ENCODE measurements at regions not wholly inside any gene's neighbourhood (a gene's known extent, or its start where the extent isn't known, plus 50 kb on each side); places are given as distances from the start of the nearest gene placed in this dataset.

DNA sequence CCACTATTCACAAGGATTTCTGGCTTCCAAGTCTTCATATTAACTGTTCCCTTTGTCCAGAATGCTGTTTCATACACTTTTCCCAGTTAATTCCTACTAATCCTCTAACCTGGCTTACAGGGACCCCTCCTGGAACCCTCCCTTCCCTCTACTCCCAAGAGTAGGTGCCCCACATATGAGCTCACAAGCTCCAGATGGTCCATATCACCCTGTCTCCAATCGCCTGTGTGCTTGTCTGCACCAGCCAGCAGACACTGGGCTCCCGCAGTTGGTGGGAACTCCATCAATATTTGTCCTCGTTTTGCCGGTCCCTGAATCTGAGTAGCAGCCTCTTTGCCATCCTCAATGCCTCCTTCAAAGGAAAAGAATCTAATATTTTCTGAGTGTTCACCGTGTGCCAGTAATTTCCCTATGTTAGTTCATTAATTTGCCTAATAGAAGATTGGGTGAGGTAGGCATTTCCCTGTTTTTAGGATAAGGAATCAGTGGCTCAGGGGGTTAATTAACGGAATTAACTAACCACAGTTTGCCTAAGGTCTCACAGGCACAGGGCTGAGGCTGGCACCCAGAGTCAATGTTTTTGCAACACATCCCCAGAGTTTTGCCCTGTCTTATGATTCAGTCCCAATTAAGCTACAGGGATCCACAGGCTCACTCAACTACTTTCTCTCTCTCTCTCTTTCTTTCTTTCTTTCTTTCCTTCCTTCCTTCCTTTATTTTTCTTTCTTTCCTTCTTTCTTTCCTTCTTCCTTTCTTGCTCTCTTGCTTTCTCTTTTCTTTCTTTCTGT, 141.6 kb upstream of the CYP1B1 start:
- H3K4me3 ChIP-seq (ENCODE audit: low read depth, low read length), result no peak overlapping the region
- DNase-seq (ENCODE audit: low read depth), result no peak
- TF ChIP-seq, protein P1, sequence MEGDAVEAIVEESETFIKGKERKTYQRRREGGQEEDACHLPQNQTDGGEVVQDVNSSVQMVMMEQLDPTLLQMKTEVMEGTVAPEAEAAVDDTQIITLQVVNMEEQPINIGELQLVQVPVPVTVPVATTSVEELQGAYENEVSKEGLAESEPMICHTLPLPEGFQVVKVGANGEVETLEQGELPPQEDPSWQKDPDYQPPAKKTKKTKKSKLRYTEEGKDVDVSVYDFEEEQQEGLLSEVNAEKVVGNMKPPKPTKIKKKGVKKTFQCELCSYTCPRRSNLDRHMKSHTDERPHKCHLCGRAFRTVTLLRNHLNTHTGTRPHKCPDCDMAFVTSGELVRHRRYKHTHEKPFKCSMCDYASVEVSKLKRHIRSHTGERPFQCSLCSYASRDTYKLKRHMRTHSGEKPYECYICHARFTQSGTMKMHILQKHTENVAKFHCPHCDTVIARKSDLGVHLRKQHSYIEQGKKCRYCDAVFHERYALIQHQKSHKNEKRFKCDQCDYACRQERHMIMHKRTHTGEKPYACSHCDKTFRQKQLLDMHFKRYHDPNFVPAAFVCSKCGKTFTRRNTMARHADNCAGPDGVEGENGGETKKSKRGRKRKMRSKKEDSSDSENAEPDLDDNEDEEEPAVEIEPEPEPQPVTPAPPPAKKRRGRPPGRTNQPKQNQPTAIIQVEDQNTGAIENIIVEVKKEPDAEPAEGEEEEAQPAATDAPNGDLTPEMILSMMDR (IDR thresholded peaks at IDR 0.05; ENCODE audit: insufficient read depth, low read depth, low read length, missing control alignments), result no peak

DNA sequence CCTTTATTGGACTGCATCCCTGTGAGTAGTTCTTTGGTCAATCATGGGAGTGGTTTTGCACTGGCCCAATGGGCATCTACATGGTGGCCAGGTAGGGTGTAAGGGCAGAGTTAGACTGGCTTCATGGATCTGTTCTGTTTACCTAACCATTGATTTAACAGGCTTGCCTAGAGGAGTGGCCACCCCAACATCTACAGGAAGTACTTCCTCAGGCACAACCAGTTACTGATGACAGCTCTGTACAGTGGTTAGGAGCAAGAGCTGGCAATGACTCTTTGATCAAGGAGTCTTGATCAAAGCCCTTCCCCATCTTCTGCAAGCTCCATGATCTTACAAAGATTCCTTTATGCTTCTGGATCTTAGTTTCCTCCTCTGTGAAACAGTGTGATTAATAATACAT, 140.9 kb upstream of the CYP1B1 start:
- DNase-seq (ENCODE audit: low read depth), result no peak
- no peak overlapping the region for H3K4me3 ChIP-seq (ENCODE audit: low read depth, low read length)
- TF ChIP-seq, protein P1 (IDR thresholded peaks at IDR 0.05; ENCODE audit: insufficient read depth, low read depth, low read length, missing control alignments), result no peak

DNA sequence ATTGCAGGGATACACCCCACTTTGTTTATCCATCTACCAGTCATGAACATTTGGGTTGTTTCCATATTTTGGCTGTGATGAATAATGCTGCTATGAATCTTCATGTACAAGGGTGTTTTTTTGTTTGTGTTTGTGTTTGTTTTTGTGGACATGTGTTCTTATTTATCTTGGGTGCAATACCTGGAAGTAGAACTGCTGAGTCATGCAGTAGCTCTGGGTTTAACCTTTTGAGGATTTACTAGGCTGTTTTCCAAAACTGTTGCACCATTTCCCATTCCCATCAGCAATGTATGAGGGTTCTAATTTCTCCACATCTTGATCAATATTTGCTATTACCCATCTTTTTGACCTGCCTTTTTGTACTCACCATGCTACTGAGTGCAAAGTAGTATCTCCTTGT, 140.0 kb upstream of the CYP1B1 start:
- DNase-seq (ENCODE audit: low read depth), result no peak
- TF ChIP-seq, protein P1 (IDR thresholded peaks at IDR 0.05; ENCODE audit: insufficient read depth, low read depth, low read length, missing control alignments), result no peak

DNA sequence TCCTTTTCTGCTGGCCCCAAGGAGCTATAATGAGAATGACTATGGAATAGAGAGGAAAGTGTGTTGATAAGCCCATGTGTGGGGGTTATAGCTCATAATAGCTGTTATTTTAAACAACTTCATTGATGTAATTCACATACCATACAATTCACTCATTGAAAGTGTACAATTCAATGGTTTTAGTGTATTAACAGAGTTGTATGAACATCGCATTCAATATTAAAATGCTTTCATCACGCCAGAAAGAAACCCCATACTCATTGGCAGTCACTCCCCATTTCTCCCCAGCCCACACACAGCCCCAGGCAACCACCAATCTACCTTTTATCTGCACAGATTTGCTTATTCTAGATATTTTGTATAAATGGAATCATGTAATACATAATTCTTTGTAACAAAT, 139.6 kb upstream of the CYP1B1 start:
- no peak for DNase-seq (ENCODE audit: low read depth)
- TF ChIP-seq, protein P1 (IDR thresholded peaks at IDR 0.05; ENCODE audit: insufficient read depth, low read depth, low read length, missing control alignments), result no peak
- no peak overlapping the region for H3K4me3 ChIP-seq (ENCODE audit: low read depth, low read length)

More for the DNA sequence above, 140.0 kb upstream of the CYP1B1 start:
- no peak overlapping the region for H3K4me3 ChIP-seq (ENCODE audit: low read depth, low read length)

DNA sequence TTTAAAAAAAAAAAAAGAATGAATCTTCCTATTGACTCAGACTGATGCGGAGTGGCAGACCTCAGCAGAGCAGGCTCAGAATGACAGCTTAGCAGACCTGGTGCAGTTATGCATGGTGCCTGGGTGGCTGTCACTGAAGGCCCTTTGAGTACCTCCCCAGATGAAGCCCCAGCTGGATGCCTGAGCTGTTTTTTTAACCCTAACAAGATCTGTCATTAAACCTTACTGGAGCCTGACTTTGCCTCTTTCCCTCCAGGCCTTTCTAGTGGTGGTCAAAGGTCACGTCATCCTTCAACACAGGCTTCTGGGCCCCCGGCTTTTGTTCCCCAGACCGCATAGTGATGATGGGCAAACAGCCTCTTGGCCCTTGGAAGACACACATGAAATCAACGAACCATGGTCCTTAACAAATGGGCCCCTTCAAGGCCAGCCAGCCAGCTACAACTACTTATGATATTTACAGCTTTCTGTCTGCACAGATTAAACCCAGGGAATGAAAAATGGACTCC, 138.3 kb upstream of the CYP1B1 start:
- no peak overlapping the region for H3K4me3 ChIP-seq (ENCODE audit: low read depth, low read length)
- peak; percentile 39 for DNase-seq (ENCODE audit: low read depth)
- TF ChIP-seq, protein P1 (IDR thresholded peaks at IDR 0.05; ENCODE audit: insufficient read depth, low read depth, low read length, missing control alignments), result no peak

DNA sequence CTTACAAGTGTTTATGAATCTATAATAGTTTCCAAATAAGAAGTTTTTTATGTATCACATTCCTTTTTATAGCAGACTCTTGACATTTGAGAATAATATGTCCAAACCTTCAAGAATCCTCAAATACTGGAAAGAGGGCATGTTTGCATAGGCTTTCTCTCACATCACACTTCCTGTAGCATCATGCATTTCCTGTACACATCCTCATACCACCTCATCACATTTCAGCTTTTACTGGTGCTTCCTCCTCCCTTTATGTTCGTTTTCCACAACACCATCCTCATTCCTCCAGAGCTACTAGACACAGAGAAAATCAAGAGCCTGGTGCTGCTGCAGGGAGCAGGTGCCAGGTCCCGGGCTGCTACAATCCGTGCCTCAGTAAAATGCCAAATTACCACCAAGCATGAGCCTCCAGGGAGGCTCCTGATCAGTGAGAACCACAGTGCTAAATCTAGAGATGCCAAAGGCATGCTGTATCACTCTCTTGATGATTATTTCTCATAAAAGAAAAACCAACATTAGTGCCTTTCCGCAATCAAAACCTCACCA, 137.7 kb upstream of the CYP1B1 start:
- TF ChIP-seq, protein P1 (IDR thresholded peaks at IDR 0.05; ENCODE audit: insufficient read depth, low read depth, low read length, missing control alignments), result no peak
- no peak for DNase-seq (ENCODE audit: low read depth)
- no peak overlapping the region for H3K4me3 ChIP-seq (ENCODE audit: low read depth, low read length)
